SW480 (cell line): ENCODE measurements at regions not wholly inside any gene's neighbourhood (a gene's known extent, or its start where the extent isn't known, plus 50 kb on each side); places are given as distances from the start of the nearest gene placed in this dataset.
"Not testable (repeated sequence)": the region's sequence is repeated elsewhere in the genome, so short reads cannot be mapped to it uniquely, and the experiment has no call there.

Experiments
- DNase-seq: peaks from one replicate; pipeline ENCODE4 v3.0.0-alpha.2; 2016; ENCODE audit warnings: low spot score

DNA sequence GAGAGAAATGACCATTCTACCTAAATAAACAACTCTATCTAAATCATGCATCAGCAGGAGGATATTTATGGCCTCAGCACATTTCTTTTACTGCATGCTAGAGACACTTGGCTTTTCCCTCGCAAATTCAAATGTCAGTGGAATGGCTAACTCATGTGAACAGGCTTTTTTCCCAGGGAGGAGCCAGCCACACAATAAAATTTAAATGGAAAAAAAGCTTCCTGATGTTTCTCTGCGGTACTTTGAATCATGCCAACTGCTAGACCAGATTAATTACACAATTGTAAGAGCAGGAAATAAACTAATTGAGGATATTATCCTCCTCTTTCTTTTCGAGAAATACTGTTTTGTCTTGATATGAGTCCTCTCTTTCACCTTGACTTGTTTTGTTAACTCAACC lies 676.3 kb downstream of the IRS1 start:
- no peak for DNase-seq

DNA sequence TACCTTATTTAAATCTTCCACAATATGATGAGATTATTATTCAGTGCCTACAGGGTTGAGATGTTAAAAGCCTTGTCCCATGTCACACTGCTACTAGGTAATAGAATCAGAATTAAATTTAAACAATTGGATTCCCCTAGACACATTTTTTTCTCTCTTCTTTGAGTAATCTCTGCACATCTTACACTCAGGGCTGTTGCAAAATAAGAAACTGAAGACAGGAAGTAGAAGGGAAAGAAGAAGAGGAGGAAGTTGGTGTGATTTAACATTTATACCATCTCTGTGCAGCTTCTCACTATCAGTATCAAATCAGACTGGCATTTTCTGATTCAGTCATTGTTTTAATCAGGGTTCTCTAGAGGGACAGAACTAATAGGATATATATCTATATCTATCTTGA lies 677.6 kb downstream of the IRS1 start:
- DNase-seq: no peak

DNA sequence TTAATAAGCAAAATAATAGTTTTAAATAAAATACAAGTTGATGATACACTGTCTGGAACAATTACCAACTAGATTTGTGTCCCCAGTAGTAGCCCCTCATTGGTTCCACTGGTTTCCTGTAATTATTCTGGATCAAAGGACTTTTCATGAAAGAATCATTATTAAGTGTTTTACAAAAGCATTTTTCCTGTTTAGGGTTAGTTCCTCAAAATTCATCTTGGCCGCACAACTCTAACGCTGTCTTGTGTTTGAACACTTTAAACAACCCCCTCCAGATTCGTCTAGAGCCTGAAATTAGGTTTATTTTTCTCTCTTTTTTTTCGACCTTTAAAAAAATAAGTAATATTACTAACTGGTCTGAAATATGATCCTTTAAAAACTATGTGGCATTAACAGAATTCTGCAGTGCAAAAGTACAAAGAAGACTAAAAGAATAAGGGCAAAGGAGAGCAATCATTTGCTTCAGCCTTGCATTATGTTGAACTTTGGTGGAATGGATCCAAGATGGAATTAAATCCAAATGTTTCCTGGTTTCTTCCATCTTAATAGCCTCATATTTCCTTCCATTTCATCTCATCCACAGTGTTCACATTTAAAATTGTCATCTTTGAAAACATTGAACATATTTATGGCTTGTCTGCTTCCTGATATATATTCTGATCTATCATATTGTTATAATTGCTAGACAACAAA lies 678.4 kb downstream of the IRS1 start:
- DNase-seq: no peak

DNA sequence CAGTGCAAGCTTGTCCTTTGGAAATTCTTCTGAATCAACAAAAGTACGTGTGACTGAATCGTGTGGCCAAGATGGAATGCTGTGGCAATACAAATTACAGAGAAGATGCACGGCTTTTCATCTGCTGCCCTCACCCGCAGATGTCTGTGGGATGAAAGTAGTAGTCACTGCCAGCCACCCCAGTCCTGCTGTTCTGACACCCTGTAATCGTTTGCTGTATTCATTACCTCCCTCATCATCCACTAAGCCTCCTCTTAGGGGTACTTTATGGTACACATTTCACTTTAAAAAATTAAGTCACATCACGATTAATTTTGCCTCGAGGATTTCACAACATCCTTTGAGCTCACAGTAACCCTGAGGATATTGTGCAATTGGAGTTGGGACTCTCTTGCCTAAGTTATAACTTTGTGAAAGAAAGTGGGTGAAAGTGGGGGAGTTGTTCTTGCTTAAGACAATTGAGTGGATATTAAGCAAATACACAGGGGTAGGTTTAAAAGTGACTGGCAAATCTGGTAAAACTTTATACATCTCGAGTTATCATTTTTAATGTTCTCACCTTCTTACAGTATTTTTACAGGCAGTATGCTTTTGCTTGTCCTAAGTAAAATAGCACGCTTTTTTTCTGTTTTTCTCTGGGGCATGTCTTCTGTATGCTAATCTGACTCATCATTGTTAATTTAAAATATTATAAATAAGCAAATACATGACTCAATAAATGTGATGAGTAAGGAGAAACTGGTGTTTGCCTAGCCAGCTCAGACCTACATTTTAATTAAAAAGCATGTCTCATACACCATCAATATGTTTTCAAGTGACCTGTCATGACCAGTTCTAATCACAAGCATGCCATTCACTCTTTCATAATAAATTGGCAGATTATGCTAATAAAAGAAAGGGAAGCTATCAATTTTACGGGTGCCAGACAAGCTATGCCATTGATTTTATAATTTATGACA lies 680.9 kb downstream of the IRS1 start:
- DNase-seq: peak; percentile 69

DNA sequence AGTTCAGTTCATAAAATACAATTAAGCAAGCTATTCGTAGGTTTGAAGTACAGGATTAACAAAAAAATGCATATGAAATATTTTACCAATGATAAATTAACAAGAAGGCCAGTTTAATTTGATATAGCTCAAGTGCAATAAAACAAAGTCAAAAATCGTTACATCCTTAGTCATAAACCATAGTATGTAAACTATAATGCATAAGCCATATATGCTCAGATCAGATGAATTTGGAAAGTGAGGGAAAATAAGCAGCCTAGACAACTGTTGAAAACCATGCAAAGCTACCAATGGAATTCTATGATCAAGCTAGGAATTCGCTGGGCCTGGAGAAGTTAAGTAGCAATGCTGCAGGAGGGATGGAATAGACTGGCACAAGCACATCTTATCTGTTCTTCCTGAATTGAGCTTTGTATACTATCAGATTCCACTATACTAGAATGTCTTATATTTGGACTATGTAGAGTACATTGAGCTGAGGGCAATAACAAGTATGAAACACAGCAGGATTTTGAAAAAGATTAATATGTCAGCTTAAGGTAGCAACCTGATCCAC lies 682.0 kb downstream of the IRS1 start:
- DNase-seq: no peak

DNA sequence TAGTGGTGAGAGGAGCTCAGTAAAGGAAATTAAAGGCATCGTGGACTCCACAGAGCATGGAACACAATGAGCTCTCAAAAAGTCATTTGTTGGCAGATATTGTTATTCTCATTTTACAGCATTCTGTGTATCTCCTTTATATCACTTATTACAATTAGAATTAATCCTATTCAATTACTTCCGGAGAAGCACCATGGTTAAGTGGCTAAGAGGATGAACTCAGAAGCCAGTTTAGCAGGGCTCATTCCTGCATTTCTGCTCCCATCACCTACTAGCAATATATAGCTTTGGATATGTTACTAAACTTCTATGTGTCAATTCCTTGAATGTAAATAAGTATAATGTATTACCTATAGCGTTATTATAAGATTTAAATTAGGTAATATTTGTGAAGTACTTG lies 683.3 kb downstream of the IRS1 start:
- no peak for DNase-seq

DNA sequence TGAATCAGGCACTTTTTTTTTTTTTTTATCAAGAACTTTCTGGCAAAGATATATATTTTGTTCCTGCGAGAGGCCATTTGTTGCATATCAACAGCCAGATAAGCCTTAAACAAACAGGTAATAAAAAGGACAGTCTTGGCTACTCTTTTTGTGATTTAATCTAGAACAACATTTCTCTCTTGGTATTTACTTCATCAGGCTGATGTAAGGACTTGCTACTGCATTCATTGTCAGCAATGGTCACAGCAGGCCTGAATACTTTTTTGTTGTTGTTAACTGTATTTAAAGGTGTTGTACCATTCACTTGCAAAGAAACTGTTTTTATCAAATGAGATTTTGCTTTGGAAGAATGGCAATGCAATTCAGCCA lies 683.8 kb downstream of the IRS1 start:
- DNase-seq: no peak

DNA sequence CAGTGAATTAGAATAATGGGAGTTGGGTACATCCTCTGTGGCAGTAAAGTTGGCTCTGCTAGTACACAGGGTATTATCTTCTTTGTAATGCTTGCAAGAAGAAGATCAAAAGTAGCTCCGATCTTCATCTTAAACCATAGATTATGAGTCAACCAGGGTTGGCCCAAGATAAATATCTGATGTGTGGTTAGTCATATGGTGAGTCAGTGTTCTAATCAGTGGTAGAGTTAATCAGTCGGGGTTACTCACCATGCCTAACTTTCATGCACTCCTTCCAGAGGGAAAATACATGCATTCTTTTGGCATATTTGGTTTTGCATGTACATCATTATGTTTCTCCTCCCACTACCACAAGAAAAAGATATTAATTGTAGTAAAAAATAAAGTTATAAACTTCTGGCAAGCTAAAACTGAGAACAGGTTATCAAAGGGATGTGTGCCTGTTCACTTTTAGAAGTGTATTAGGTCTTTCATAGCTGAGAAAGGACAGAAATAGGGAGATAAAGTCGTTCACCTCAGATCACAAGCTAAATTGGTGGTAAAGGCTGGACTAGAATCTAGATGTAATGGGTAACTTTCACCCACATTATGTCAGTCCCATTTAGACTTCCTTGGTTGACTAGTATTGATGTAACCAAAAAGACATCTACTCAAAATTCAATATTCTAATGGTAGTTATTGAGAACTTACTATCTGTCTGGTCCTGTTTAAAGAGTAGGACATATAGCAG lies 684.4 kb downstream of the IRS1 start:
- DNase-seq: peak; percentile 93

DNA sequence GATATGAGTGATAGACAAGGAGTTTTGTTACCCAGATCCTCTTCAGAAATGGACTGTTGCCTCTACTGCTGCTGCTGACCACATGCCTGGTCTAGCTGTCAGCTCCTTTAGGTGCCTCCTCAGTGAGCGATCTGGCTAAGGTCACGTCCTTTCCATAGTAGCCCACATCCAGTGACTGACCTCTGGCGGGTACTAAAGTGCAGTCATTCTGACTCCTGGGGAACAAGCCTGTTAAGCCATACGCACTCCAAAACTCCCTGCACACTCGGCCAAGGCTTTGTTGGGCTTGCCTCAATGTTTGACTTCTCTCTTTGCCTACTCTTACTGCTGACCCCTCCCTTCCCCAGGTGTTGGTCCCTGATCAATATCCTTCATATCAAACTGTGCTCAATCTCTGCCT lies 685.2 kb downstream of the IRS1 start:
- no peak for DNase-seq

DNA sequence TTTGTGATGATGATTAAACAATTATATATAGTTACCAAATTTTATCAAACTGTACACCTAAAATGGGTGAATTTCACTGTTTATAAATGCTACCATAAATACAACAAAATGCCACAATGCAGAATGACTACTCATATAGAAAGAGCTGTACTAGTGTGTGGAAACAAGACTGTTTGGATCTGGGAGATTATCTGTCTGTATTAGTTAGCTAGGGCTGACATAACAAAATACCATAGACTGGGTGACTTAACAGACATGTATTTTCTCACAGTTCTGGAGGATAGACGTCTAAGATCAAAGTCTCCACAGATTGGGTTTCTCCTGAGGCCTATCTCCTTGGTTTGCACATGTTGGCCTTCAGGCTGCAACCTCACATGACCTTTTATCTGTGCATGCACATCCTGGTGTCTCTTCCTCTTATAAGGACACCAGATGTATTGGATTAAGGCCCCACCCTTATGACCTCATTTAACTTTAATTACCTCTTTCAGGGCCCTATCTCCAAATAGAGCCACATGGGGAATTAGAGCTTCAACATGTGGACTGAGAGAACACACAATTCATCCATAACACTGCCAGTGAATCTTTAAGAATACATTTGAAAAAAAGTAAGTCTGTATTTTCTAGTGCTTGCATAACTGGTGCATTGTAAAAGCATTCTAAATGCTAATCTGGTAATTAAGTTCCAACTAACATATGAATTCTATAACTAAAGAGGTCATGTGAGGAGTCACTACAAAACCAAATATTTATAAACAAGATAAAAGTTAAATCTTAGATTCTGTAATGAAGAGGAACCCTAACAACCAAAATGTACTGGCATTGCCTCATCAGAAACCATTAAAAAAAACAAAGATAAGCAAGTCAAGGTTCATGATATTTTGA lies 699.6 kb downstream of the NYAP2 start:
- DNase-seq: no peak

DNA sequence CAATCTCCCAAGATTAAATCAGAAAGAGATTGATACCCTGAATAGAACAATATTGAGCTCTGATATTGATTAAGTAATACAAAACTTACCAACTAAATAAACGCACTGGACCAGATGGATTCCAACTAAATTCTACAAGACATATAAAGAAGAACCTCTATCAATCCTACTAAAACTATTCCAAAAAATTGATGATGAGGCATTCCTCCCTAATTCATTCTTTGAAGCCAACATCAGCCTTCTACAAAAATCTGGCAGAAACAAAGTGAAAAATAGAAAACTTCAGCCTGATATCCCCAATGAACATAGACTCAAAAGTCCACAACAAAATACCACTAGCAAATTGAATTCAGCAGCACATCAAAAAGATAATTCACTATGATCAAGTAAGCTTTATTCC lies 695.5 kb downstream of the NYAP2 start:
- DNase-seq: no peak

DNA sequence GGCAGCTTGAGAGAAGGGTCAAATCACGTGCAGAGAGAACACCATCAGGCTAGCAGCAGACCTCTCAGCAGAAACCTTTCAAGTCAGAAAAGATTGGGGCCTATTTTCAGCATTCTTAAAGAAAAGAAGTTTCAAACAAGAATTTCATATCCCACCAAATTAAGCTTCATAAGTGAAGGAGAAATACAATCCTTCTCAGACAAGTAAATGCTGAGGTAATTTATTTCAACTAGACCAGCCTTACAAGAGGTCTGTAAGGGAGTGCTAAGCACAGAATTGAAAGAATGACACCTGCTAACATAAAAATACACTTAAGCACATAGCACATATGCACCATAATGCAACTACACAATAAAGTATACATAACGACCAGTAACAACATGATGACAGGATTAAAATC lies 693.9 kb downstream of the NYAP2 start:
- no peak for DNase-seq

DNA sequence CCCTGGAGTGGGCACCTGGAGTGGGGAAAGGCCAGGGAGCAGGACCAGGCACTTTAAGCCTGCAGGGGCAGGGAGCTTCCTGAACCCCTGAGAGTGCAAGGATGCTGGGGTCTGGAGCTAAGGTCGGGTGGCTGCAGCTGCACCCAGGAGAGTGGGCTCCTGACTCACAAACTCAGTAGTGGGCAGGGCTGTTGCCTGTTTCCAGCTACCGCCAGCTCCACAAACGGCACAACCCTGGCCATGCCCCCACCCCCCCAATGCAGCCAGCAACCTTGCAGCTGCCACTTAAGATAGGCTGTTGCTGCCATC lies 688.8 kb downstream of the NYAP2 start:
- no peak for DNase-seq

DNA sequence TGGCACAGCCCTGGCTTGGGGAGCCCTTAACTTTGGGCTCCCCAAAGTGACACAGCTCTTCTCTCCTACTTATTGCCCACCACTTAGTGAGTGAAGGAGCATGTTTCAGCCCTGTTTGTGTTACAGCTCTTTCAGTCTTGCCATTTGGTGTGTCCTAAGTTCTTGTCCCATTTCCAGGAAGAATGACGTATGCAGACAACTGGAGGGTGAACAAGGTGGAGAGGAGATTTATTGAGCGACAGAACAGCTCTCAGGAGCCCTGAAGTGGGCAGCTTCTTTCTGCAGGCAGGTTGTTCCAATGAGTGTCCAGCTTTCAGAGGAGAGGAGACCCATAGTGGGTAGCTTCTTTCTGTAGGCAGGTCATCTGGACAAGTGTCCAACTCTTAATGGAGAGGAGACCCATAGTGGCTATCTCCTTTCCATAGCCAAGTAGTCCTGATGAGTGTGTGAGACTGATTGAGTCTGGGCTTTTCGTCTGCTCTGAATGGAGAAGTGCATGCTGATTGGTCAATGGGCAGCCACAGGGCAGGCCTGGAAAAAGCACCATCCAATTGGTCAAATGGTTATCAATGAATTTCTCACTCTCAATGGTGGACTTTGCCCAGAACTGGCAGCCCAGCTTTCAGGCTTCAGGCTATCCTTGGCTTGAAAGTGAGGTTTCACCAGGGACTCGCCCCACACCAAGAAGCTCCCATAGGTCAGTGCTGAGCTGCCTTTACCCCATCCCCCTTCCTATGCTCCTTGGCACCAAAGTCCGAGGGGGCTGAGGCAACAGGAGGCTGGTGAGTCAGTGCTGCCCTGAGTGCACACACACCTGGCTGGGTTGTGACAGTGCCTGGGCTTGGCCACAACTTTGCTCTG lies 688.2 kb downstream of the NYAP2 start:
- no peak for DNase-seq

DNA sequence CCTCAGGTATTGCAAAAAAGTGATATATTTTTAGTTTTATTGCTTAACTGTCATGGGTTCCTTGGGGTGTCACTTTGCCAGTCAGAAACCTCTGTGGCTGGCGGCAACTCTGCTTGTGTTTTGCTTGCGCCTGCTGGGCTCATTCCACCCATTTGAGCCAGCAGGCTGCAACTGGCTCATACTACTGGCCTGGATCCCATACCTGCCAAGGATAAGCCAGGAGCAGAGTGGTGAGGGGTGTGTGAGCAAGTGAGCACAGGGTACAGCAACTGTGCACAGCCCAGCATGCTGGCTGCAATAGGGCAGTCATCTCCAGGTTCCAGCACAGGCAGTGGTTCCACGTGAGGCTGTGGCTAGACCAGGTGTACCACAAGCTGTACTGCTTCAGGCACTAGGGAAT lies 687.5 kb downstream of the NYAP2 start:
- no peak for DNase-seq

DNA sequence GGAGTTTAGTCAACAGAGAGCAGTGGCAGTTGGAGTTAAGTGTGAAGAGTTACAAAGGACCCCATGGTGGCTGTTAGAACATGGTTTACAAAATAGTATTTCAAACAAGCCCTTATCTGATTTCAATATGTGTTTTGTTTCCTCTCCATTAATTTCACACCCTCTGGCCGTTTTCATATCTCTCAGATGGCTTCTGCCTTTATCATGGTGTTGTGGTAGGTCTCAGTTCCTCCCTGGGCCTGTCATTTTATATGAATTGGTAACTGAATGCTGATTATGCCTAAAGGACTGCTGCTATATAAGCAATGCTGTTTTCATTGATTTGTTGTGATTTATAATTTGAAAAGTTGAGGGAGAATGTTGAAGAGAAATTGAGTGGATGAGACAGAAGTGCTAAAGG lies 686.7 kb downstream of the NYAP2 start:
- no peak for DNase-seq

DNA sequence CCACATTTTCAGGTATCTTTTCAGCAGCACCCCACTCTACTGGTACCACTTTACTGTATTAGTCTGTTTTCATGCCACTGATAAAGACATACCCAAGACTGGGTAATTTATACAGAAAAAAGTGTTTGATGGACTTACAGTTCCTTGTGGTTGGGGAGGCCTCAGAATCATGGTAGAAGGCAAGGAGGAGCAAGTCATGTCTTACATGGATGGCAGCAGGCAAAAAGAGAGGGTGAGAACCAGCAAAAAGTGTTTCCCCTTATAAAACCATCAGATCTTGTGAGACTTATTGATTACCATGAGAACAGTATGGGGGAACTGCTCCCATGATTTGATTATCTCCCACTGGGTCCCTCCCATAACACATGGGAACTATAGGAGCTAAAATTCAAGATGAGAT lies 685.9 kb downstream of the NYAP2 start:
- not testable (repeated sequence) for DNase-seq

DNA sequence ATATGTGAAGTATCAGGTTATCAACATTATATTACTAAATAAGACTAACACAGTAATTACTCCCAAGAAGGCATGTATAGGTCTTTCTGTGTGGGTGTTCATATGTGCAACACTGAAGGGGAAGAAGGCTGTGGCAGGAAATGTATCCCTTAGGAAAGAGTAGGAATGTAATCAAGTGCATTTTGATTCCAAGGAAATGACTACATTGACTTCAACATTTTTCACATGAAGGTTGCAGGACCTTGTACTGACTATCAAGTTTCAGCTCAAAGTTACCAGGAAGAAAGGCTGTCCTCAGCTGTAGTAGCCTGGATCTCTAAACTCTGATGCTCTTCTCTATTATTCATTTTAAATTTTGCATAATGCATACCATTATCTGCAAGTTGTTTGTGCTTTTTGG lies 680.8 kb downstream of the NYAP2 start:
- DNase-seq: no peak

DNA sequence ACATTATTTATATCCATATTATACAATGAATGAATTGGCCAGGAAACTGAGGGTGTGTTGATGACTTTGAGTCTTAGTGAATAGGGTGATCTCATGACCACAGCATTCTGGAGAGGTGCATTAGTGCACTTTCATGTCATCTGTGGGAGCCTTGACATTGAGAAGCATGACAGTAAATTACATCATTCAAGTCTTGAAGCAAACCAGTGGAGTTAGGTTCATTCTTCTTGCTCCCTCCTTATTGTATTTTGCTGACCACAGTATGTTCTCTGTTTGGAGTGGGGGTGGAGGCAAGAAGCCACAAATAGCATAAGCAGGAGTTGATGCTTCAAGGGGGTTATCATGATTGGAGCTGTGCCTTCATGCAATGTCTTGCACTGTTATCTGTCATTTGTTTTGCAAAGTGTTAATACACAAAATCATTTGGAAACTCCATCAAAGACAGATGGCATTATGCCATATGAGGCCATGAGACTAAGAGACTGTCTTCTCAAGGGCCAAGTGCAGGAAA lies 680.2 kb downstream of the NYAP2 start:
- peak; percentile 26 for DNase-seq

DNA sequence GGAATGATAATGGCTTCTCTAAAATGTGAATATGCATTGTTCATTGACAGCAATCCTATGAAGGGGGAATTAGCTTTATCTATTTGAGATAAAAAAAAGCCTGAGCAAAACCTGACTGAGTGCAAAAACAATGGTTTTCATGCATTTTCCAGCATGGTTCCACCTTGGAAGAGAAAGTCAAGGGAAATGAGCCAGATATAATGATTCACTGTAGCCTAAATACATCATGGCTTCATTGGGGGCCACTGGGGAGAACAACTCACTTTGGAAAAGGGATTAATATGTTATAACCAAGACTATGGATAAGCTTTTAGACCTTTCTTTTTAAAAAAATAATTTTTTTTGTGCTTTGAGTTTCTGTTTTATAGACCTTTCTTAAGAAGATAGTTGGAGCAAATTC lies 679.7 kb downstream of the NYAP2 start:
- no peak for DNase-seq

DNA sequence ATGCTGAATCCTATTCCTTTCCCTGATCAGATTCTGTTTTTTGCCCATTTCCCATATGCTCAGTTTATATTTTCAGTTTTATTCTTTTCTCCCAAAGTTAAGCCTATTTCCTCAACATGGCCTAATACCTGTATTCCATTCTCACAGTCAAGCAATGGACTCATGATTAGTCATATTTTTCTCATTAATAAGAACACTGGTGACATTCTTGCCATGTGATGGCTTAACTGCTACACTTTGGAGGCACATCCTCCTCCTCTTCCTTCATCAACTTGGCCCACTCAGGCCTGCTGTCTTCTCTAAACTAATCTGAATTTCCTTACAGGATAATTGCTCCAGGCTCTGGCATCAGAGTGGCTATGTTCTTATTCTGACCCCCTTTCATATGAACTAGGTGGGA lies 679.2 kb downstream of the NYAP2 start:
- no peak for DNase-seq
